ENCODE measurements at regions not wholly inside any gene's neighbourhood (a gene's known extent, or its start where the extent isn't known, plus 50 kb on each side); places are given as distances from the start of the nearest gene placed in this dataset.

- TF ChIP-seq, protein P1, sequence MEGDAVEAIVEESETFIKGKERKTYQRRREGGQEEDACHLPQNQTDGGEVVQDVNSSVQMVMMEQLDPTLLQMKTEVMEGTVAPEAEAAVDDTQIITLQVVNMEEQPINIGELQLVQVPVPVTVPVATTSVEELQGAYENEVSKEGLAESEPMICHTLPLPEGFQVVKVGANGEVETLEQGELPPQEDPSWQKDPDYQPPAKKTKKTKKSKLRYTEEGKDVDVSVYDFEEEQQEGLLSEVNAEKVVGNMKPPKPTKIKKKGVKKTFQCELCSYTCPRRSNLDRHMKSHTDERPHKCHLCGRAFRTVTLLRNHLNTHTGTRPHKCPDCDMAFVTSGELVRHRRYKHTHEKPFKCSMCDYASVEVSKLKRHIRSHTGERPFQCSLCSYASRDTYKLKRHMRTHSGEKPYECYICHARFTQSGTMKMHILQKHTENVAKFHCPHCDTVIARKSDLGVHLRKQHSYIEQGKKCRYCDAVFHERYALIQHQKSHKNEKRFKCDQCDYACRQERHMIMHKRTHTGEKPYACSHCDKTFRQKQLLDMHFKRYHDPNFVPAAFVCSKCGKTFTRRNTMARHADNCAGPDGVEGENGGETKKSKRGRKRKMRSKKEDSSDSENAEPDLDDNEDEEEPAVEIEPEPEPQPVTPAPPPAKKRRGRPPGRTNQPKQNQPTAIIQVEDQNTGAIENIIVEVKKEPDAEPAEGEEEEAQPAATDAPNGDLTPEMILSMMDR (IDR thresholded peaks at IDR 0.05; ENCODE audit: low read depth, low read length): no peak
- Histone ChIP-seq H3K4me3 (ENCODE audit: low read depth, low read length) (no peak overlapping the region), H3K27me3 (no peaks in the 10 kb centered on the region), H3K4me1 (peaks cover 15% of the 10 kb centered on the region), H3K9me3 (no peaks in the 10 kb centered on the region), H3K36me3 (no peaks in the 10 kb centered on the region)
- no peak for DNase-seq
Observed at GRCh38 chr13:67505376-67505775, 275.2 kb upstream of the PCDH9 start.

DNA sequence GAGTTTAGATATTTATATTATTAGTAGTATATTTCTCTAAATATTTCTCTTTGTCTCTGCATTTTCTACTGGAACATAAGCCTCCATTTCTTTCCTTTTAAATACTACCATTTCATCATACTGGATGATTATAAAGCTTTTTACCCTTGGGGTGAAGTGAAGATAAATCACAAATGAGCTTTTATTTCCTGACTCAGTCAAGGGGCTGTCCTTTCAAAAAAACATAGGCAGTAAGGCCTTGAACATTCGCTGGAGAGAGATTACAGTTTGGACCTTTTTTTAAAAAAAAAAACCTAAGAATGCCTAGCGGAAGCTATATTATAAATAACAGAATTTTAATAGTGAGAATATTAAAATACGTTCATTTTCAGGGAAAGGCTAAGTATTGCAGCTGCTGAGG, 268.8 kb upstream of the PCDH9 start:
- Histone ChIP-seq H3K9me3 (no peaks in the 10 kb centered on the region), H3K4me1 (peaks cover 3% of the 10 kb centered on the region; the same call in 1 of the 2 replicates), H3K27me3 (no peaks in the 10 kb centered on the region), H3K4me3 (ENCODE audit: low read depth, low read length) (no peak overlapping the region), H3K36me3 (no peaks in the 10 kb centered on the region)
- TF ChIP-seq, protein P1 (IDR thresholded peaks at IDR 0.05; ENCODE audit: low read depth, low read length): no peak
- no peak for DNase-seq

GRCh38 chr13:67493835-67494234, 263.7 kb upstream of the PCDH9 start:
- DNase-seq: no peak
- TF ChIP-seq, protein P1 (IDR thresholded peaks at IDR 0.05; ENCODE audit: low read depth, low read length): no peak
- H3K4me1 ChIP-seq: peaks cover 11% of the 10 kb centered on the region

GRCh38 chr13:67489016-67489415, 258.9 kb upstream of the PCDH9 start:
- Histone ChIP-seq H3K4me1 (peaks cover 8% of the 10 kb centered on the region), H3K9me3 (no peaks in the 10 kb centered on the region), H3K4me3 (ENCODE audit: low read depth, low read length) (no peak overlapping the region), H3K27me3 (no peaks in the 10 kb centered on the region), H3K36me3 (no peaks in the 10 kb centered on the region)
- TF ChIP-seq, protein P1 (IDR thresholded peaks at IDR 0.05; ENCODE audit: low read depth, low read length): no peak
- DNase-seq: no peak

More at GRCh38 chr13:67493835-67494234, 263.7 kb upstream of the PCDH9 start:
- Histone ChIP-seq H3K9me3 (no peaks in the 10 kb centered on the region), H3K4me3 (ENCODE audit: low read depth, low read length) (no peak overlapping the region), H3K27me3 (no peaks in the 10 kb centered on the region), H3K36me3 (no peaks in the 10 kb centered on the region)

DNA sequence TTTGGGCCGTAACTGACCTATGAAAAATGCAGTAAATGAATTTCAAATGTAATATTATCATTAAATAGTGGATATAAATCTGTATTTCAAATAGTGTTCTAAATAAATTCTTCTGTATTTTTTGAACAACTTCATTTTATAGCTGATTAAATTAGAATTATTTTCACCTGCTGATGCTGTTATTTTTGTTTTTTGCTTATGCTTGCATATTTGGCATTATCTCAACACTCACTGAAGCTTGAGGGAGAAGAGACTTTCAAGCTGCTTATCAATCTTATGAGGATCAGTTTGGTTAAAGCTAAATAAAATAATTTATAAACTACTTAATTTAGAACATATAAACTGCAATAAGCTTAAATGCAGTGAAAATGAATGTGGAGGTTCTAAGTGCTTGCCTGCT, 251.3 kb upstream of the PCDH9 start:
- TF ChIP-seq, protein P1 (IDR thresholded peaks at IDR 0.05; ENCODE audit: low read depth, low read length): no peak
- no peaks in the 10 kb centered on the region for H3K27me3 ChIP-seq
- DNase-seq: no peak
- H3K9me3 ChIP-seq: no peaks in the 10 kb centered on the region; the same call in 1 of the 2 replicates
- H3K36me3 ChIP-seq: no peaks in the 10 kb centered on the region
- H3K4me3 ChIP-seq (ENCODE audit: low read depth, low read length): no peak overlapping the region
- H3K4me1 ChIP-seq: no peaks in the 10 kb centered on the region

DNA sequence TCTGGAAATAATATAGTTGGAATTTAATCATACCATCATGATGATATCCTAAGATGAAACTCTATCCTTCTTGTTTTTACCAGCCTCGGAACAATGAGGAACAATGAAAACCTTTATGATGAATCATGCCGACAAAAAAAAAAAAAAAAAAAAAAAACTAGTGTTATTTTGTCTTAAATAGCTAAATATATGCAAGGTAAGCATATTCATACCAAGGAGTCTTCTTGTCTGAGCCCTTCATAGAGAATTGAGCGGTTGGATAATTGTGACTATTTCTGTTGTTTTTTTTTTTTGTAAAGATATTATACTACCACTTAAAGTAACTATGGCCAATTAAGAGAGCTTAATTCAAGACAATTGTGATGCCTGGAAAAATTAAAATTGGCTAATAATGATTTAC, 244.0 kb upstream of the PCDH9 start:
- Histone ChIP-seq H3K9me3 (no peaks in the 10 kb centered on the region), H3K4me1 (no peaks in the 10 kb centered on the region), H3K4me3 (ENCODE audit: low read depth, low read length) (no peak overlapping the region), H3K27me3 (no peaks in the 10 kb centered on the region), H3K36me3 (no peaks in the 10 kb centered on the region)
- TF ChIP-seq, protein P1 (IDR thresholded peaks at IDR 0.05; ENCODE audit: low read depth, low read length): no peak
- DNase-seq: no peak
